ENCODE measurements at regions not wholly inside any gene's neighbourhood (a gene's known extent, or its start where the extent isn't known, plus 50 kb on each side); places are given as distances from the start of the nearest gene placed in this dataset.

DNA sequence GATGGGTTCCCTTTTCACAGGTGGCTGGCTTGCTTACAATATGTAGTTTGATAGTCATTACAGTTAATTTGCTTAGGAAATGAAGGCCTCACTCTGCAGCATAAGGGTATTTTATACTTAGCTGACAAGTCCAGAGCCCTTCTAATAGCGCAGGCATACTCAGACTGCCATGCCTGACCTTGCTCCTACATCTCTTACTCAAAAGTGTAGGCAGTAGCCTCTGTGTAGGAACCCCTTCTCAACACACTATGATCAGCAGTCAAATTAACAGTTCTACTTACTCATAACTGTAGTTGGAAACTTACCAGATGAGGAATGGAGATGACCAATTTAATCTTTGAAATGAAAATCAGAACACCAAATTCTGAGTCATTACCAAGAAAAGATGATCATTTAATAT is 373.5 kb downstream of the TBC1D32 start:
- TF ChIP-seq, protein P1, sequence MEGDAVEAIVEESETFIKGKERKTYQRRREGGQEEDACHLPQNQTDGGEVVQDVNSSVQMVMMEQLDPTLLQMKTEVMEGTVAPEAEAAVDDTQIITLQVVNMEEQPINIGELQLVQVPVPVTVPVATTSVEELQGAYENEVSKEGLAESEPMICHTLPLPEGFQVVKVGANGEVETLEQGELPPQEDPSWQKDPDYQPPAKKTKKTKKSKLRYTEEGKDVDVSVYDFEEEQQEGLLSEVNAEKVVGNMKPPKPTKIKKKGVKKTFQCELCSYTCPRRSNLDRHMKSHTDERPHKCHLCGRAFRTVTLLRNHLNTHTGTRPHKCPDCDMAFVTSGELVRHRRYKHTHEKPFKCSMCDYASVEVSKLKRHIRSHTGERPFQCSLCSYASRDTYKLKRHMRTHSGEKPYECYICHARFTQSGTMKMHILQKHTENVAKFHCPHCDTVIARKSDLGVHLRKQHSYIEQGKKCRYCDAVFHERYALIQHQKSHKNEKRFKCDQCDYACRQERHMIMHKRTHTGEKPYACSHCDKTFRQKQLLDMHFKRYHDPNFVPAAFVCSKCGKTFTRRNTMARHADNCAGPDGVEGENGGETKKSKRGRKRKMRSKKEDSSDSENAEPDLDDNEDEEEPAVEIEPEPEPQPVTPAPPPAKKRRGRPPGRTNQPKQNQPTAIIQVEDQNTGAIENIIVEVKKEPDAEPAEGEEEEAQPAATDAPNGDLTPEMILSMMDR (IDR thresholded peaks at IDR 0.05), result no peak

DNA sequence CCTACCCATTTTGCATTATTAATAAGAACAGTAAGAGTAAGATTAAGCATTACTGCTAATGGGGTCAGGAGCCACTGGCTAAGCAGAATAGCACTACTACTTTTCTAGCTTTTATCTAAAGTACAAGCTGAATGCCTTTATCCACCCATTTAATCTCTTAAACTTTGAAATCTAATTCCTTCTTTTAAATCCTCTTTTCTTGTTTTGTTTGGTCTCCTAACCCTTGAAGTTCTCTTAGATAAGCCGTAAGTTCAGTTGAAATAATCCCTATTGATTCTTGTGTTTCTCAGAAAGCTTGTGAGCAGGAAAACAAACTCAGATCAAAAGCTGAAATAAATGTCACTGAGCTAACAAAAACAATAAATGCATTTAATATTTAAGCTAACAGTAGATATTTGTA is 380.2 kb downstream of the TBC1D32 start:
- TF ChIP-seq, protein P1 (IDR thresholded peaks at IDR 0.05), result no peak
- Histone ChIP-seq H3K9me3 (no peaks in the 10 kb centered on the region), H3K27me3 (no peaks in the 10 kb centered on the region), H3K27ac (no peak overlapping the region), H3K4me1 (no peaks in the 10 kb centered on the region), H3K36me3 (no peaks in the 10 kb centered on the region), H3K4me3 (no peak overlapping the region)
- intact Hi-C loops (cut with DNase I; ENCODE audit: low total_unique reads), result no loop called here
- no peak for DNase-seq

More for the DNA sequence above, 373.5 kb downstream of the TBC1D32 start:
- no peak for DNase-seq
- H3K9me3 ChIP-seq, result no peaks in the 10 kb centered on the region
- H3K4me3 ChIP-seq, result no peak overlapping the region
- H3K4me1 ChIP-seq, result no peaks in the 10 kb centered on the region
- no peaks in the 10 kb centered on the region for H3K27me3 ChIP-seq
- intact Hi-C loops (cut with DNase I; ENCODE audit: low total_unique reads), result no loop called here
- no peaks in the 10 kb centered on the region for H3K36me3 ChIP-seq
- no peak overlapping the region for H3K27ac ChIP-seq

DNA sequence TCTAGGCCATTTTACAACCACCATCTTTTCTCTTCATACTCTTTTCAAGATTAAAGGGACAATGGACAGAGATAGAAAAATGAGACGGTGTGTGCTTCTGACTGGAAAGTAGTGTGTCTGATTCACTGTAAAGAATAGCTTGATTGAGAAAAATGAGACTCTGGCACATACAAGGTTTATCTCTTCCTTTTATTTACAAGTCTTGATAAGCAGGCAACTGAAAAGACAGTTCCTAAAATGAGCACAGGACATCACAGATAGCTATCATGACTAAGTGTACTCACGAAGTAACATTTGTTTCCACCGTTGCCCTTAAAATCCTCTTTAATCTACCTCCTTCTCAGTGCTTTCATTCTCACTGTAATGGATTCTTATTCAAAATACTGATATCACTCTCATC is 383.0 kb downstream of the TBC1D32 start:
- H3K4me1 ChIP-seq, result no peaks in the 10 kb centered on the region
- no peak overlapping the region for H3K4me3 ChIP-seq
- H3K36me3 ChIP-seq, result no peaks in the 10 kb centered on the region
- intact Hi-C loops (cut with DNase I; ENCODE audit: low total_unique reads), result no loop called here
- DNase-seq, result no peak
- TF ChIP-seq, protein P1 (IDR thresholded peaks at IDR 0.05), result no peak
- H3K9me3 ChIP-seq, result no peaks in the 10 kb centered on the region
- H3K27ac ChIP-seq, result no peak overlapping the region
- no peaks in the 10 kb centered on the region for H3K27me3 ChIP-seq

DNA sequence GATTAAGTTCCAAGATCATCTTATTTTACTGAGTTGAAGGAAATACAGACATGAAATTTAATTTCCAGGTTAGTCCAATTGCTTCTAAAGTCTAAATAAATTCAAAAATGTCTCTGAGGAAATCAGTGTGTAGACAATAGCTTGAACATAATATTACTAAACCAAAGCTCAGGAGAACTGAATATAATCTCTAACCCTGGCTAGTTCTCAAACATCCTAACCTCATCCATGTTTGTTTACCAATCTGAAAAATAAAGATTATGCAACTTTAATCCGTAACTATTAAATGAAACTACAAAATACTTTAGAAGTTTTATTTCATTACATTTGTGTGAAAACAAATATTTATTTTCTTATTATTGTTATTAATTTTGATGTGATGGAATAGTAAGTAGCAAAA is 387.2 kb downstream of the TBC1D32 start:
- Histone ChIP-seq H3K4me3 (no peak overlapping the region), H3K27me3 (no peaks in the 10 kb centered on the region), H3K27ac (no peak overlapping the region), H3K9me3 (no peaks in the 10 kb centered on the region), H3K36me3 (no peaks in the 10 kb centered on the region), H3K4me1 (no peaks in the 10 kb centered on the region)
- TF ChIP-seq, protein P1 (IDR thresholded peaks at IDR 0.05), result no peak
- DNase-seq, result no peak
- intact Hi-C loops (cut with DNase I; ENCODE audit: low total_unique reads), result no loop called here

DNA sequence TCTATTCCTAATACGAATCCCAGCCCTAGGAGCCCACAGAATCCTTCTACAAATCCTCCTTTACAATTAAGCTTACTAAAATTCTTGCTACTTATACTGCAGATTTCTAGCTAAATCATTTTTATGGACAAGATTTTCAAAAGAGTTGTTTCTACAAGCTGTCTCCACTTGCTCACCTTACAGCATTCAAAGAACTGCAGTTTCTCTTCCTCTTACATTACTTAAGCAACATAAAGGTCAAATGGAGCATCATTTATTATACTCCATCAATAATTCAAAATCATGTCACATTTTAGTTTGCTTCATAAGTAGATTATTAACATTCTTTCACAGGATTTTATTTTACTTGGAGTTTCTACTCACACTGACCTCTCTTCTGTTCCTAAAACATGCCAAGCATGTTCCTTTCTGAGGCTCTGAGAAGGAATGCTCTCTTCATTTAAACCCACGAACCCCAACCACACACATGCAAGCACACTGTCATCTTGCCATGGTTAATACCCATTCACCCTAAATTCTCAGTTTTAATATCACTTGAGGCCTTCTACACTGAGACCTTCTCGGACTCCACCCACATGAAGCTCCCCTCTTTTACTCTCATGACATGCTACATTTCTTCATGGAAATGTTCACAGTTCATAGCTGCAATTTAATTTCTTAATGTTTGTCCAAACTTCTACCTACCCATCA is 388.2 kb downstream of the TBC1D32 start:
- DNase-seq, result no peak
- Histone ChIP-seq H3K4me1 (no peaks in the 10 kb centered on the region), H3K9me3 (no peaks in the 10 kb centered on the region), H3K36me3 (no peaks in the 10 kb centered on the region), H3K27ac (no peak overlapping the region), H3K27me3 (no peaks in the 10 kb centered on the region), H3K4me3 (no peak overlapping the region)
- TF ChIP-seq, protein P1 (IDR thresholded peaks at IDR 0.05), result no peak
- intact Hi-C loops (cut with DNase I; ENCODE audit: low total_unique reads), result no loop called here

All from tibial artery (tissue), 4 donors.